BJ (cell line): ENCODE measurements at regions not wholly inside any gene's neighbourhood (a gene's known extent, or its start where the extent isn't known, plus 50 kb on each side); places are given as distances from the start of the nearest gene placed in this dataset.

ENCODE experiments used
- CTCF ChIA-PET: fragments of 350-600 bp; formaldehyde crosslinking; extraction: SDS; loops from one replicate; lab custom pipeline; 2021; ENCODE audit warnings: antibody characterized with exemption, inconsistent platforms; lab: Yijun Ruan, JAX
- POLR2A ChIA-PET: fragments of 300-600 bp; sonication (Branson Sonifier 250); formaldehyde crosslinking; extraction: SDS; loops from one replicate; lab custom pipeline; 2021; ENCODE audit warnings: antibody characterized with exemption; lab: Charles Lee
- DNase-seq: peaks from one replicate; pipeline ENCODE4 v3.0.0-alpha.2; 2011; ENCODE audit warnings: low read depth
- H3K27me3 ChIP-seq: 2 replicates; pipeline ENCODE4 v1.6.0; 2011; ENCODE audit warnings: low read length; ENCODE audit not compliant: control insufficient read depth, insufficient read depth
- H3K36me3 ChIP-seq: 2 replicates; pipeline ENCODE4 v1.5.1; 2011; ENCODE audit warnings: low read length; ENCODE audit not compliant: control insufficient read depth, insufficient read depth
- H3K4me3 ChIP-seq: 2 replicates; pipeline ENCODE4 v1.5.1; 2011; ENCODE audit warnings: low read depth, mild to moderate bottlenecking, control low read depth, low read length
- TF ChIP-seq, protein P1 (sequence below): IDR thresholded peaks from 2 replicates; pipeline ENCODE4 v1.5.1; 2011; ENCODE audit warnings: low read depth, mild to moderate bottlenecking, control low read depth, inconsistent platforms, low read length, moderate library complexity; ENCODE audit not compliant: insufficient read depth

DNA sequence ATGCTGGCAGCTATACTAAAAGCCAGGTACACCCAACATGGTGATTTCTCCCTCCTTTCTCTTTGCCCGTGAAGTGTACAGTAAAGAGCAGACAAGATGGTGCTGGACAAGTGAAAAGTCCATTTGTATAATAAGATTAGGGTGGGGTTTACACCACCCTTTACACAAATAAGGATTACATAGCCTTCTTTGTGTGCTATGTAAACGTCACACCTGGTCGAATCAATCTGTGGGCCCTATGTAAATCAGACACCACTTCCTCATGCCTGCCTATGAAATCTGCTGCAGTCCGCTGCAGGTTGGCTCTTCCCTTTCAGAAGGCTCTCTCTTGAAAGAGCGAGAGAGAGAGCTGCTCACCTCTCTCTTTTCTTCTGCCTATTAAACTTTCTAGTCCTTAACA lies 1054.3 kb upstream of the SLC39A10 start:
- Histone ChIP-seq H3K4me3 (no peak overlapping the region), H3K36me3 (no peaks in the 10 kb centered on the region), H3K27me3 (no peaks in the 10 kb centered on the region)
- CTCF ChIA-PET, result no interaction called here
- DNase-seq, result no peak
- TF ChIP-seq, protein P1, sequence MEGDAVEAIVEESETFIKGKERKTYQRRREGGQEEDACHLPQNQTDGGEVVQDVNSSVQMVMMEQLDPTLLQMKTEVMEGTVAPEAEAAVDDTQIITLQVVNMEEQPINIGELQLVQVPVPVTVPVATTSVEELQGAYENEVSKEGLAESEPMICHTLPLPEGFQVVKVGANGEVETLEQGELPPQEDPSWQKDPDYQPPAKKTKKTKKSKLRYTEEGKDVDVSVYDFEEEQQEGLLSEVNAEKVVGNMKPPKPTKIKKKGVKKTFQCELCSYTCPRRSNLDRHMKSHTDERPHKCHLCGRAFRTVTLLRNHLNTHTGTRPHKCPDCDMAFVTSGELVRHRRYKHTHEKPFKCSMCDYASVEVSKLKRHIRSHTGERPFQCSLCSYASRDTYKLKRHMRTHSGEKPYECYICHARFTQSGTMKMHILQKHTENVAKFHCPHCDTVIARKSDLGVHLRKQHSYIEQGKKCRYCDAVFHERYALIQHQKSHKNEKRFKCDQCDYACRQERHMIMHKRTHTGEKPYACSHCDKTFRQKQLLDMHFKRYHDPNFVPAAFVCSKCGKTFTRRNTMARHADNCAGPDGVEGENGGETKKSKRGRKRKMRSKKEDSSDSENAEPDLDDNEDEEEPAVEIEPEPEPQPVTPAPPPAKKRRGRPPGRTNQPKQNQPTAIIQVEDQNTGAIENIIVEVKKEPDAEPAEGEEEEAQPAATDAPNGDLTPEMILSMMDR, result no peak
- POLR2A ChIA-PET, result no interaction called here

DNA sequence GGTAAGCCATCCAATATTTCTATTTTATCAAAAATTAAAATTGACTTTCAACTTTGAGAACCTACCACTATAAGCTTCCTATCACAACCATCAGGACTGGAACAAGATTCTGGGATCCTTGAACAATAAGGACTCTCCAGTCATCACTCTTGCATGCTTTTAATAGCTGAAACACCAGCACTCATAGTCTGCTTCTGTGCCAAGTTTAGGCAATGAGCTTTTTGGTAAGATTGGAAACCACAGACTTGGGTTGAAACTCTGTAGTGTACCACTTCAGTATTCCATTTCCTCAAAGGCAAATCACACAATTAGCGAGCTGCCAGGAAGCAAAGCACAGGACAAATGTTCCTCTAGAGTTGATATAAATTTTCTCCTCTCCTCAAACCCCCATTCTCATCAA lies 1065.8 kb upstream of the SLC39A10 start:
- H3K36me3 ChIP-seq, result no peaks in the 10 kb centered on the region
- ChIA-PET POLR2A (no interaction called here), CTCF (interaction anchor here (0.8 kb wide), 1 partner anchor 14 kb away, joined by 6 read pairs; no protein-coding TSS in a partner anchor)
- no peak overlapping the region for H3K4me3 ChIP-seq
- H3K27me3 ChIP-seq, result no peaks in the 10 kb centered on the region
- DNase-seq, result no peak
- TF ChIP-seq, protein P1, result no peak

DNA sequence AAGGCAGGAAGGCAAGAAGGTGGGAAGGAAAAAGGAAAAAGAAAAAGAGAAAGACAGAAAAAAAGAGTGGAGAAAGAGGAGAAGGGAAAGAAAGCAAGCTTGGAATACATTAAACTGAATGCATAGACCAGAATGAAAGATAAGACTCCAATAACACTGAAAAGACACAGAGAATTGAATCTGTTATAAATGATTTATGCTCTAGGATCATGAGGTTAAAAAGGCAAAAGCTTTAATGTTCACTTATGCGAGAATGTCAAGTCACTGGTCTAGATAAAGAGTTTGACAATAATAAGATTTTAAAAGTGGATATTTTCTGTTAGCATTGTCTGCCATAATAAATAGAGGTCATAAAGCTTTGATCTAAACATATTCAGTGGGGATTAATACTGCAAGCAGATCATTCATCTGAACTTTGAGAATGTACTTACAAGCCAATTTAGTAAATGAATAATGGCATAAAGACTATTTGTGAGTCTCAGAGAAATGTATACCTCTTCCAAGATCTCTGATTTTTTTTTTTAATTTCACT lies 1069.2 kb upstream of the SLC39A10 start:
- H3K4me3 ChIP-seq, result no peak overlapping the region
- H3K27me3 ChIP-seq, result no peaks in the 10 kb centered on the region
- no peaks in the 10 kb centered on the region for H3K36me3 ChIP-seq
- TF ChIP-seq, protein P1, result no peak
- POLR2A ChIA-PET, result no interaction called here
- DNase-seq, result no peak
- CTCF ChIA-PET, result no interaction called here

DNA sequence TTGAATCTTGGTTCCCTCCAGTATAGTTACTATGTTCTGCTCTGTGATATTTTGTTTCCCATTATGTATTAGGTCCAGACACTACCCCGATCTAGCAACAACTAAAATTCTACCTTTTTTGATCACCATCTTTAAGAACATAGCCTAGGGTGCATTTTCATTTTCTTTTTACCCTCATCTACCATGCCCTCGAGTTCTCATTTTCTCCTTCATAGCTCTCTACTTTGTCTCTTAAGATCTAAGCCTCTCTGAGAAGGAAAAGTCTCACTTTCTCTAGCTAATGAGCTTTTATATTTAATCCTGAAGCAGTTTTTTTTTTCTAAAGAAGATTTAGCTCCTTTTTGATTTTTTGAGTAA lies 1089.4 kb upstream of the SLC39A10 start:
- Histone ChIP-seq H3K27me3 (no peaks in the 10 kb centered on the region), H3K36me3 (no peaks in the 10 kb centered on the region), H3K4me3 (no peak overlapping the region)
- TF ChIP-seq, protein P1, result no peak
- ChIA-PET POLR2A (no interaction called here), CTCF (interaction anchor here (0.6 kb wide), 1 partner anchor 1405 kb away, joined by 3 read pairs; no protein-coding TSS in a partner anchor)
- no peak for DNase-seq

DNA sequence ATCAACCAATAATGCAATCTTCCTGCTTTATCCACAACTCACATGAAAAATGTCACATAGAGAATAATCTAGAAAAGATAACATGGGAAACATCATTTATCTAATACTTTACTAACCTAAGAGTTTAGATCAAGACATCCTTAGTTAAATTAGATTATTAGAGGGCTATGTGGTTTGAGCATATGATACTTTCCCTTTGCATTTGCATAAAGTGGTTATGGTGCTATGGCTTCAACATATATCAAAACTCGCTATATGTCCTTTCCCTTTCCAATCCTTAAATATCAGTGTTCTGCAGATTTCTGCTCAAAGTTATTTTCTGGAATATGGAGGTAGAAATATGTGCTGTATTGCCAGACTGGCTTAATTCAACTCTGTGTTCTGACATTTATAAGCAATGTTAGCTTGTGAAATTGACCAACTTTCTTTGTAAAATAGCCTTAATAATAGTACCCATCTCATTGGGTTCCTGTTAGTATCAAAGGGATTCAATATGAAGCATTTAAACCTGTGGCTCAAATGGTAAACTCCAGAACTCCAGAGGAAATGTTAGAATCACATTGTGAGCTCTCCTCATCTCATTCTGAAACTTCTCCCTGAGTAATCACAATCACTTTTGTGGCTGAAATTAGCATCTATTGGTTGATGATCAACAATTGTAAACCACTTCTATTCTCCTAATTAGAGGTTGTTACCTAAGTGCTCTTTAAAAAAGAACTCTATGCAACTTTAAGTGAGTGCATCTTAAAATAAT lies 1089.9 kb upstream of the SLC39A10 start:
- TF ChIP-seq, protein P1, result no peak
- Histone ChIP-seq H3K36me3 (no peaks in the 10 kb centered on the region), H3K4me3 (no peak overlapping the region), H3K27me3 (no peaks in the 10 kb centered on the region)
- DNase-seq, result no peak
- POLR2A ChIA-PET, result no interaction called here
- CTCF ChIA-PET, result interaction anchor here (0.6 kb wide), 1 partner anchor 1406 kb away, joined by 3 read pairs; no protein-coding TSS in a partner anchor
